ENCODE measurements at regions not wholly inside any gene's neighbourhood (a gene's known extent, or its start where the extent isn't known, plus 50 kb on each side); places are given as distances from the start of the nearest gene placed in this dataset.

GRCh38 chr4:136920092-136920881, 612.0 kb downstream of the PCDH18 start:
- no peaks in the 10 kb centered on the region for H3K4me1 ChIP-seq
- no peak for DNase-seq
- H3K9me3 ChIP-seq, result no peaks in the 10 kb centered on the region
- intact Hi-C loops (cut with DNase I; ENCODE audit: low total_unique reads), result no loop called here
- 79 to 90% (median 89%) methylated on average over 1 of the region's 1 CpG for WGBS, 5 donors
- TF ChIP-seq POLR2AphosphoS5 (IDR thresholded peaks at IDR 0.05) (no peak), EP300 (IDR thresholded peaks at IDR 0.05) (no peak), POLR2A (IDR thresholded peaks at IDR 0.05) (no peak), CTCF (IDR thresholded peaks at IDR 0.05) (no peak)
- no peak overlapping the region for H3K4me3 ChIP-seq
- no peaks in the 10 kb centered on the region for H3K27me3 ChIP-seq
- H3K27ac ChIP-seq, result no peak overlapping the region
- no peaks in the 10 kb centered on the region for H3K36me3 ChIP-seq

- Histone ChIP-seq H3K4me3 (no peak overlapping the region), H3K27me3 (no peaks in the 10 kb centered on the region), H3K4me1 (no peaks in the 10 kb centered on the region), H3K27ac (no peak overlapping the region), H3K36me3 (no peaks in the 10 kb centered on the region), H3K9me3 (no peaks in the 10 kb centered on the region)
- TF ChIP-seq CTCF (IDR thresholded peaks at IDR 0.05), result no peak
- no peak for TF ChIP-seq POLR2AphosphoS5 (IDR thresholded peaks at IDR 0.05)
- no peak for TF ChIP-seq POLR2A (IDR thresholded peaks at IDR 0.05)
- no peak for TF ChIP-seq EP300 (IDR thresholded peaks at IDR 0.05)
- no peak for DNase-seq
- WGBS, 5 donors, result 83 to 89% (median 88%) methylated on average over 4 of the region's 4 CpGs; no CpG with 5 or more reads in 1 of the 5 donors
- intact Hi-C loops (cut with DNase I; ENCODE audit: low total_unique reads), result no loop called here
Measured at GRCh38 chr4:136918772-136919171, 613.5 kb downstream of the PCDH18 start.

- 27 to 75% (median 47%) methylated on average over 1 to 5 of the region's 5 CpGs for WGBS, 5 donors
- TF ChIP-seq POLR2AphosphoS5 (IDR thresholded peaks at IDR 0.05) (no peak), POLR2A (IDR thresholded peaks at IDR 0.05) (no peak), EP300 (IDR thresholded peaks at IDR 0.05) (no peak), CTCF (IDR thresholded peaks at IDR 0.05) (no peak)
- no peaks in the 10 kb centered on the region for H3K27me3 ChIP-seq
- H3K27ac ChIP-seq, result no peak overlapping the region
- intact Hi-C loops (cut with DNase I; ENCODE audit: low total_unique reads), result no loop called here
- no peak for DNase-seq
- H3K9me3 ChIP-seq, result no peaks in the 10 kb centered on the region
- H3K4me3 ChIP-seq, result no peak overlapping the region
- no peaks in the 10 kb centered on the region for H3K36me3 ChIP-seq
- H3K4me1 ChIP-seq, result no peaks in the 10 kb centered on the region
Measured at GRCh38 chr4:136917312-136918110, 614.8 kb downstream of the PCDH18 start.

- Histone ChIP-seq H3K36me3 (no peaks in the 10 kb centered on the region), H3K4me3 (no peak overlapping the region), H3K9me3 (no peaks in the 10 kb centered on the region), H3K27ac (no peak overlapping the region), H3K4me1 (no peaks in the 10 kb centered on the region), H3K27me3 (no peaks in the 10 kb centered on the region)
- DNase-seq, result peak in 1 of 2 donors; percentile 6
- intact Hi-C loops (cut with DNase I; ENCODE audit: low total_unique reads), result no loop called here
- TF ChIP-seq CTCF (IDR thresholded peaks at IDR 0.05), result no peak
- no peak for TF ChIP-seq EP300 (IDR thresholded peaks at IDR 0.05)
- no peak for TF ChIP-seq POLR2A (IDR thresholded peaks at IDR 0.05)
- TF ChIP-seq POLR2AphosphoS5 (IDR thresholded peaks at IDR 0.05), result no peak
- 58 to 67% (median 64%) methylated on average over 3 of the region's 3 CpGs for WGBS, 5 donors
Measured at GRCh38 chr4:136909626-136910025, 622.7 kb downstream of the PCDH18 start.

Measured in stomach (tissue), 8 donors.